ENCODE measurements at regions not wholly inside any gene's neighbourhood (a gene's known extent, or its start where the extent isn't known, plus 50 kb on each side); places are given as distances from the start of the nearest gene placed in this dataset.

DNA sequence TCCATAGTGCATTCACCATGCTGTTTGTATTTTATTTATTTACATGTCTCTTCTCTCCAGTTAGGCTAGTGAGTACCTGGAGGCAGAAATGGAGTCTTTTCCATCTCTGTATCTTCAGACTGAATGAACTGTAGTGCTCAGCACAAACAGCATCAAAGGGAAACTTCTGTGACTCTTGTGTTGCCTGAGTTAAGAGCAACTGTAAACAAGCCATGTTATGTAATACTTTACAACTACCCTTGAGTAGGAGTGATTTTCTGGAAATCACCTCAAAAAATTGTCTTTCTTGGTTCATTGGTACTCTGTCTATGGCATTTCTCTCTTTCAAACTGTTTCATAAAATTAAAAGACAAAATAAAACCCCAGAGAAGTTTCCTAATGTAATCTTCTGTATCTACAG is 258.3 kb downstream of the CGGBP1 start:
- H3K27me3 ChIP-seq (ENCODE audit: control insufficient read depth, extremely low read depth, insufficient read depth, low read length) = no peaks in the 10 kb centered on the region
- no peaks in the 10 kb centered on the region for H3K79me2 ChIP-seq (ENCODE audit: control insufficient read depth, insufficient read depth, low read length)
- dilution Hi-C loops (cut with MboI; ENCODE audit: extremely low pct_ligation_motif_present, low sequenced_read_pairs) = no loop called here
- FAIRE-seq (no peak), DNase-seq (ENCODE audit: low read depth, low spot score) (no peak)
- H3K36me3 ChIP-seq (ENCODE audit: control insufficient read depth in 2 of 2, extremely low read depth in 1 of 2, insufficient read depth in 2 of 2, low read length in 2 of 2) = no peaks in the 10 kb centered on the region
- H2AFZ ChIP-seq (ENCODE audit: control insufficient read depth, low read length) = no peak overlapping the region
- H3K4me3 ChIP-seq (ENCODE audit: control insufficient read depth in 2 of 3, extremely low read depth in 1 of 3, insufficient read depth in 2 of 3, low read depth in 1 of 3, low read length in 3 of 3) = no peak overlapping the region
- H3K9me3 ChIP-seq (ENCODE audit: control insufficient read depth, low read depth, low read length) = no peaks in the 10 kb centered on the region
- H3K9me1 ChIP-seq (ENCODE audit: control insufficient read depth, extremely low read depth, insufficient read depth, low read length) = peaks cover 2% of the 10 kb centered on the region
- no peak overlapping the region for H3K27ac ChIP-seq (ENCODE audit: control insufficient read depth, insufficient read depth, low read length)
- TF ChIP-seq, protein P1, sequence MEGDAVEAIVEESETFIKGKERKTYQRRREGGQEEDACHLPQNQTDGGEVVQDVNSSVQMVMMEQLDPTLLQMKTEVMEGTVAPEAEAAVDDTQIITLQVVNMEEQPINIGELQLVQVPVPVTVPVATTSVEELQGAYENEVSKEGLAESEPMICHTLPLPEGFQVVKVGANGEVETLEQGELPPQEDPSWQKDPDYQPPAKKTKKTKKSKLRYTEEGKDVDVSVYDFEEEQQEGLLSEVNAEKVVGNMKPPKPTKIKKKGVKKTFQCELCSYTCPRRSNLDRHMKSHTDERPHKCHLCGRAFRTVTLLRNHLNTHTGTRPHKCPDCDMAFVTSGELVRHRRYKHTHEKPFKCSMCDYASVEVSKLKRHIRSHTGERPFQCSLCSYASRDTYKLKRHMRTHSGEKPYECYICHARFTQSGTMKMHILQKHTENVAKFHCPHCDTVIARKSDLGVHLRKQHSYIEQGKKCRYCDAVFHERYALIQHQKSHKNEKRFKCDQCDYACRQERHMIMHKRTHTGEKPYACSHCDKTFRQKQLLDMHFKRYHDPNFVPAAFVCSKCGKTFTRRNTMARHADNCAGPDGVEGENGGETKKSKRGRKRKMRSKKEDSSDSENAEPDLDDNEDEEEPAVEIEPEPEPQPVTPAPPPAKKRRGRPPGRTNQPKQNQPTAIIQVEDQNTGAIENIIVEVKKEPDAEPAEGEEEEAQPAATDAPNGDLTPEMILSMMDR (optimal IDR thresholded peaks at IDR 0.05 in 1 of 3, IDR thresholded peaks at IDR 0.05 in 1 of 3, conservative IDR thresholded peaks at IDR 0.05 in 1 of 3; ENCODE audit: extremely low read depth in 1 of 3, insufficient read depth in 2 of 3, low read length in 3 of 3) = no peak
- TF ChIP-seq EZH2 (IDR thresholded peaks at IDR 0.05; ENCODE audit: low read length) = no peak
- H3K9ac ChIP-seq (ENCODE audit: control insufficient read depth, extremely low read depth, insufficient read depth, low read length) = no peak overlapping the region
- H3K4me1 ChIP-seq (ENCODE audit: control insufficient read depth, extremely low read depth, insufficient read depth, low read length) = no peaks in the 10 kb centered on the region
- H3K4me2 ChIP-seq (ENCODE audit: control insufficient read depth, extremely low read depth, insufficient read depth, low read depth, low read length) = no peak overlapping the region
- no peaks in the 10 kb centered on the region for H4K20me1 ChIP-seq (ENCODE audit: control insufficient read depth, extremely low read depth, insufficient read depth, low read length)

DNA sequence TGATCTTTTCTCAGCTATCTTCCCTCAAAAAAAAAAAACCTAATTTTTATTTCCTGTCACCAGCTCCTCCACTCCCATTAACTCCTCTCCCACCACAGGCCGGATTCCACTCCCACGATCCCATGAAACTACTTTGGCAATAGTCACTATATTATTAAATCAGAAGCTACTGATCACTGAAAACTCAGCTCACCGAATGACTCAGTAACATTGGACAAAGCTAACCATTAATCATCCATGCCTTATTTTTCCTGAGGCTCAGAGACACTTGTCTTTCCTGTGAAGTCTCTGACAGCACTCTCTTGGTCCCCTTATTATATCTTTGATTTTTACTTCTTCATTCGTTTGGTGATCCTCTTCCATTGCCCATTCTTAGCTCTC is 260.2 kb downstream of the CGGBP1 start:
- Histone ChIP-seq H3K27me3 (ENCODE audit: control insufficient read depth, extremely low read depth, insufficient read depth, low read length) (peaks cover 5% of the 10 kb centered on the region), H3K27ac (ENCODE audit: control insufficient read depth, insufficient read depth, low read length) (no peak overlapping the region), H3K4me3 (ENCODE audit: control insufficient read depth in 2 of 3, extremely low read depth in 1 of 3, insufficient read depth in 2 of 3, low read depth in 1 of 3, low read length in 3 of 3) (no peak overlapping the region), H2AFZ (ENCODE audit: control insufficient read depth, low read length) (no peak overlapping the region), H3K4me1 (ENCODE audit: control insufficient read depth, extremely low read depth, insufficient read depth, low read length) (no peaks in the 10 kb centered on the region), H3K9me3 (ENCODE audit: control insufficient read depth, low read depth, low read length) (no peaks in the 10 kb centered on the region), H3K36me3 (ENCODE audit: control insufficient read depth in 2 of 2, extremely low read depth in 1 of 2, insufficient read depth in 2 of 2, low read length in 2 of 2) (no peaks in the 10 kb centered on the region), H4K20me1 (ENCODE audit: control insufficient read depth, extremely low read depth, insufficient read depth, low read length) (no peaks in the 10 kb centered on the region), H3K9me1 (ENCODE audit: control insufficient read depth, extremely low read depth, insufficient read depth, low read length) (peaks cover 2% of the 10 kb centered on the region), H3K4me2 (ENCODE audit: control insufficient read depth, extremely low read depth, insufficient read depth, low read depth, low read length) (no peak overlapping the region), H3K9ac (ENCODE audit: control insufficient read depth, extremely low read depth, insufficient read depth, low read length) (no peak overlapping the region), H3K79me2 (ENCODE audit: control insufficient read depth, insufficient read depth, low read length) (no peaks in the 10 kb centered on the region)
- TF ChIP-seq, protein P1 (optimal IDR thresholded peaks at IDR 0.05 in 1 of 3, IDR thresholded peaks at IDR 0.05 in 1 of 3, conservative IDR thresholded peaks at IDR 0.05 in 1 of 3; ENCODE audit: extremely low read depth in 1 of 3, insufficient read depth in 2 of 3, low read length in 3 of 3) = no peak
- dilution Hi-C loops (cut with MboI; ENCODE audit: extremely low pct_ligation_motif_present, low sequenced_read_pairs) = no loop called here
- DNase-seq (ENCODE audit: low read depth, low spot score) = no peak
- no peak for FAIRE-seq

All from keratinocyte (primary cell).